Breast epithelium (tissue), 3 donors: ENCODE measurements at regions not wholly inside any gene's neighbourhood (a gene's known extent, or its start where the extent isn't known, plus 50 kb on each side); places are given as distances from the start of the nearest gene placed in this dataset.

ENCODE experiments used
- POLR2A ChIP-seq: fragments of 450-650 bp; IDR thresholded peaks from one replicate; pipeline ENCODE4 v1.6.1; 2016; ENCODE audit warnings: antibody characterized with exemption, mild to moderate bottlenecking, moderate library complexity
- TF ChIP-seq, protein P1 (sequence below), 3 donors: fragments of 450-650 bp; IDR thresholded peaks; one replicate each; pipeline ENCODE4 v1.5.1; 2016 to 2017; ENCODE audit warnings: antibody characterized with exemption in 3 of 3, mild to moderate bottlenecking in 3 of 3, moderate library complexity in 3 of 3

DNA sequence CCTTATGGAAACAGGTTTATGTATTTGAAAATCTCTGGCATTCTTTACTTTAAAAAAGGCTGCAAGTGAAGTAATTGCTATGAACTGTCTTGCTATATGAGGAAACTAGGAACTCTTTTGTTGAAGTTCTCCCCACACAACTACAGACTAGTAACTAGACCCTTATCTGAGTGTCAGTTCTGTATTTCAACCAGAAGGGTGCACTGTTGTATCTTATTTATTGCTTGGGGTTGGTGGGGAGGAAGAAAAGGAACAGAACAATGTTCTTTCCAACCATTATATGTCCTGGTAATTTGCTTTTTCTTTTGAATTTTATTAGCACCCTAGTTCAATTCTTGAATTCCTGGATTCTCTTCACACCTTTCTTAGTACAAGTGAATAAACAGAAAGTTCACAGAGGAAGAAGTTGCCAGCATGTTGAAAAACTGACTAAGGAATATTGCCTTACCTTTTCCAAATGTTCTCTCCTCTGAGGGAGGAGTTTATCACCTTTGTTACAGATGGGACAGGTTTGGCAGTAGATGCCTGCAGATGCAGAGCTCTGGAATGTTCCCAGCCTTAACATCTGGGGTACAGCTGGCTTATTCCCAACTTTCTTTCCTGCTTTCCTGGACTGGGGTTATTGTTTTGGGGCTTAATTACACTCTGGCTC lies 162.4 kb upstream of the CFAP20DC start:
- no peak for TF ChIP-seq POLR2A
- TF ChIP-seq, protein P1, sequence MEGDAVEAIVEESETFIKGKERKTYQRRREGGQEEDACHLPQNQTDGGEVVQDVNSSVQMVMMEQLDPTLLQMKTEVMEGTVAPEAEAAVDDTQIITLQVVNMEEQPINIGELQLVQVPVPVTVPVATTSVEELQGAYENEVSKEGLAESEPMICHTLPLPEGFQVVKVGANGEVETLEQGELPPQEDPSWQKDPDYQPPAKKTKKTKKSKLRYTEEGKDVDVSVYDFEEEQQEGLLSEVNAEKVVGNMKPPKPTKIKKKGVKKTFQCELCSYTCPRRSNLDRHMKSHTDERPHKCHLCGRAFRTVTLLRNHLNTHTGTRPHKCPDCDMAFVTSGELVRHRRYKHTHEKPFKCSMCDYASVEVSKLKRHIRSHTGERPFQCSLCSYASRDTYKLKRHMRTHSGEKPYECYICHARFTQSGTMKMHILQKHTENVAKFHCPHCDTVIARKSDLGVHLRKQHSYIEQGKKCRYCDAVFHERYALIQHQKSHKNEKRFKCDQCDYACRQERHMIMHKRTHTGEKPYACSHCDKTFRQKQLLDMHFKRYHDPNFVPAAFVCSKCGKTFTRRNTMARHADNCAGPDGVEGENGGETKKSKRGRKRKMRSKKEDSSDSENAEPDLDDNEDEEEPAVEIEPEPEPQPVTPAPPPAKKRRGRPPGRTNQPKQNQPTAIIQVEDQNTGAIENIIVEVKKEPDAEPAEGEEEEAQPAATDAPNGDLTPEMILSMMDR (IDR thresholded peaks at IDR 0.05), result peak; percentile 39 to 79 (median 72)
